NCI-H146 treated with DMSO at 0.1 percent for 48 hours (cell line): ENCODE measurements at regions not wholly inside any gene's neighbourhood (a gene's known extent, or its start where the extent isn't known, plus 50 kb on each side); places are given as distances from the start of the nearest gene placed in this dataset.

ENCODE experiments used
- DNase-seq: peaks from one replicate; lab custom pipeline; 2025; ENCODE audit not compliant: unreplicated experiment; lab: John Stamatoyannopoulos, UW

DNA sequence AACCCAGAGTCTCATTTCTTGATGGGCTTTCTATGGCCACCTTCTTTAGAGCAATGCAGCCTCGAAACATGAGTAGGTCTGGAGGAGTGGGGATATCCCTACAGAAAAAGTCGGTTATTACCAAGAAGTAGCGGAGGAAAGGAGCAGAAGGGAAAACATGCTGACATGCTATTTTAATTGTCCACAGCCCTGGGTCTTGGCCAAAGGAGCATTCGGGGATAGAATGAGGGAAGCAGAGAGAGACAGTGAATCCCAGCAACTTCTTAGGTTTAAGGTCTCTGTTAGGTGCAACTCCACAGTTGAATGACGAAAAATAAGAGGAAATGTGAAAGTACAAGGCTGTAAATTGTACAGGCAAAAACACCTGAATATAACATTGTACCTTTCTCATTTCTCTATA lies 506.7 kb upstream of the CDH18 start:
- DNase-seq, result no peak

DNA sequence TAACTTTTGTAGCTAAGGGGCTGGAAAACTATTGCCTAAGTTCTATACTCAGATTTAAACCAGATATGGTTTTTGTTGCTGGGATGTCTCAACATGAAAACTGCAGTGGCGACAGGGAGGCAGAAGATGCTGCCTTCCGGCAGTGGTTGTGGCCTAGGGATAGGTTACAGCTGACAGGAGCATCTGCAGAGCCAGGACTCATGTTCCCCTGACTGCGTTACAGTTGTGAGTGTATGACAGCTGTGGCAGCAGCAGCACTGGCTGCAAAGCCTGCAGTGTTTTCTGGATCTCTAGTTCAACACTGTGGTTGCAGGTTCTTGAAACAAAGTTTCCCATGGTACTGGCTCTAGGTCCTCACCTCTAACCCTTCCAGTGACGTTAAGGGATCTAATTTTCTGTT lies 498.8 kb upstream of the CDH18 start:
- DNase-seq, result no peak

DNA sequence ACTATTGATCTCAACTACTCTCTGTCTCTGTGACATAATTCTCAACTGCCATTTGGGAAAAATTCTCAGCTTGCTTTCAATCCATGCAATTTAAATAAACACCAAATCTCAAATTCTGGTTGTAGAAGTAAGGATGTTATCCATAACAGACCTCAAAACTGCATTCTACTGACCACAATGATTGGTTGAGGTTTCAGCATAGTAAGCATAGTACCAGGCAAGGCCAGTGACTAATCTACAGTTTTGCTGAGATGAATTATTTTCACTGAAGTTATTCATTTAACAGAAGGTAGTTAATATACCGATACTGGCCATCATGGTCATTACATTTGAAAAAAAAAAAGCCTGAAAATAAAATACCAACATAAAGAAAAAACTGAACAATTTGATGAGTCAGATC lies 488.0 kb upstream of the CDH18 start:
- no peak for DNase-seq

DNA sequence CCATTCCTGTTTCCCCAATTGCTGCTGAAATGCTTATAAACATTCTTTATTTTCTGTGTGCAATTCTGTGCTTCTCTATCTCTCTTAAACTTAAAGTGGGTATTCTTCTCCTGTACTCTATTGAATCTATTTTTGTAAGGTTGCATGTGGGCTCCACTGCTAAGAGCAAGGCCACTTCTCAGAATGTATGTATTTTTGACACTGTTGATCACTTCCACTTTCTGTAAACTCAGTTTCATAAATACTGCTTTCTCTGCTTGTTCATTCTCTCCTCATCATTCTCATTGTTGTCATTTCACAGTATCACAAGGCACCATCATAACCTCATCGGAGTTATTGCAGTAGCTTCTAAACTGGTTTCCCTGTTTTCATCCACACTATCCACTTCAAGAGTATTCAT lies 483.0 kb upstream of the CDH18 start:
- no peak for DNase-seq

DNA sequence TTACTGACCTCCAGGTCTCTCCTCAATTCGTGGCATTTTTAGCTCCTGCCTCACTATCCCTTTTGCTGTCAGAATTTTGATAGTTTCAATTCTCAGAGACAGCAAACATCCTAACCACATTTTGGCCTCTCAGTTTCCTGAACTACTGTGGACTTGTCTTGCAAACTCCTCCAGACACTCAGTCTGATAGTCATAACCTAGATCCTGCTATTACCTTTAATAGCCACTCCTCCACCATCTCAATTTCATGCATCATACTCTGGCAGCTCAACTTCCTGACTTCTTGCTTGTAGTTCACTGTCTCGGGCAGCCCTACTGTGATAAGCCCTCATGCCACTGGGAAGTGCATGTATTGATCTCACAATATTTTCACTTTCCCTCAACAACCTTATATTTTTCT lies 481.8 kb upstream of the CDH18 start:
- DNase-seq, result no peak

DNA sequence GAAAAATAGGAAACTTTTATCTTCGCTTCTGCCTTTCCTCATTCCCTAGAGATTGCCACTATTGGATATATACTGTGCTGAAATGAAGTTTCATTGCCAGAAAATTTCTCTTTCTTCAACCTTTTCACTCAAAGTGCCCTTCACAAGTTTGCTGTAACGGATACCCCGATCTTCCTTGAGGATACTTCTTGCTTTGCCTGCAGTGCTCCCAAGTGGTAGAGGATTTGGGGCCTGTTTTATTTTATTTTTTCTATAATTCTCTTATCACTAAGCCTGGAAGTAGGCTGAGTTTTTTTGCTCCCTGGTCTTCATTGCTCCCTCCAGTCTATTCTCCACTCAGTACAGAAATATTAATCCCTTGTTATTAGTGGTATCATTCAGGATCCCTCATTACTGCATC lies 481.4 kb upstream of the CDH18 start:
- DNase-seq, result no peak

DNA sequence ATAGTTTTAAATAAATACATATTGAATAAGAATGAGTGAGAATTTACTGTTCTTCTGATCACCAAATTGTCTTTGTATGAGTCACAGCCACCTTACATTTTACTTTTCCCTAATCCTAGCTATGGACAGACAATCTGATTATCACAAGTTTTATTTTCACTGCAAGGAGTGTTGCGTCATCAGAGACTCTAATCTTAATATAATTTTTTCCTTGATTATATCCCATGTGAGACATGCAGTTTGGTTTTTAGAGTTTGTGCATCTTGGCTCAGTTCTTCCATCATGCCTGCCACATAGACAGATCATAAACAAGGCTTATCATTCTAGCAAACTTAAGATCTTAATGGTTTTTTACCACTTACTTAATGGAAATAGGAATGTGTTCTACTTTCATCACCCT lies 478.5 kb upstream of the CDH18 start:
- no peak for DNase-seq

DNA sequence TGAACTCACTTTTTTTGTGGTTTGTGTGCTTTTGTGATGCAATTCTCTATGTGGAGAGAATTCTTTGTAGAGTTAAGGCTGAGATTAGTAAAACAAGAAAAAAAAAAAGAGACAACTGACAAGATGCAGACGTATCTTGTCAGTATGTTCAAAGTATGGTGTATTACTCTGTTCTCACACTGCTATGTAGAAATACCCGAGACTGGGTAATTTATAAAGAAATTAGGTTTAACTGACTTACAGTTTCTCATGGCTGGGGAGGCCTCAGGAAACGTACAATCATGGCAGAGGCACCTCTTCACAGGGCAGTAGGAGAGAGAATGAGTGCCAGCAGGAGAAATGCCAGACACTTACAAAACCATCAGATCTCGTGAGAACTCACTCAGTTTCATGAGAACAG lies 475.2 kb upstream of the CDH18 start:
- DNase-seq, result no peak

DNA sequence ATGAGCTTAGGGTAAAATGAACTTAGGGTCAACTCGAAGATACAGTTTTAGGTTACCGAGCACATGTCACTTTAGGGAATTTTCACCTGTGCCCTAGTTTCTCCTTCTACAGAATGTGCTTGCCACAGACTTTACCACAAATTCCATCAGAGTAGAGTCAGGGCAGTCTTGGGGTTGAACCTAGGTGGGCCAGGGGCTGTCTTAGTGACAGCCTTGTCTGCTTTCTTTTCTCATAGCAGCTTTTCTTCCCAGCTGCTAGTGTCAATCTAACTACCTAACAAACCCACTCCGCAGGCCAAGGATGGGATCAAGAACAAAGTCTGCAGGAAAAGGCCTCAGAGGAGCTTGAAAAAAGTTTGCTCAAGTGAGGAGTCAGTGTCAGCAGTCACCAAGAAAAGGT lies 458.1 kb upstream of the CDH18 start:
- no peak for DNase-seq

DNA sequence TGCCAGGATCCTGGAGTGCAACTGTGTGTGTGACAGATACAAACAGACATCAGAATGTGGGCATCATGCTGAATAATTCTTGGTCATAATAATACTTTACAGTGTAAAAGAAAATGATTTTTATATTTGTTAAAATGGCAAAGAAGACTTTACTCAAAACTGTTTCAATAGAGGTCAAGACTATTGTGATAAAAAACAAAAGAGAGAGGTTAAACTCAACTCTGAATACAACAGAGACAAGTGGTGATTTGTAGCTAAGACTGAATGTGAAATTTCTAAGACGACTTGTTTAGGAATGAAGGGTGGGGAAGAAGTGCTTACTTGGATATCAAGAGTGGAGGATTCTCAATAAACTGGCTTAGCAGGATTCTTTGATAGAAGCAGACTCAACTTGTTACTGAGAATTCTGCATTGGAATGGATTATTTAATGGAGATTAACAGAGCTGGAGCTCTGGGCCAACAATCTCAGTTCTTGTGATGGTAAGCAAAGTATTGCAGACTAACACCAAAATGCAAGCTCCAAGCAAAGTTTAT lies 457.4 kb upstream of the CDH18 start:
- no peak for DNase-seq

DNA sequence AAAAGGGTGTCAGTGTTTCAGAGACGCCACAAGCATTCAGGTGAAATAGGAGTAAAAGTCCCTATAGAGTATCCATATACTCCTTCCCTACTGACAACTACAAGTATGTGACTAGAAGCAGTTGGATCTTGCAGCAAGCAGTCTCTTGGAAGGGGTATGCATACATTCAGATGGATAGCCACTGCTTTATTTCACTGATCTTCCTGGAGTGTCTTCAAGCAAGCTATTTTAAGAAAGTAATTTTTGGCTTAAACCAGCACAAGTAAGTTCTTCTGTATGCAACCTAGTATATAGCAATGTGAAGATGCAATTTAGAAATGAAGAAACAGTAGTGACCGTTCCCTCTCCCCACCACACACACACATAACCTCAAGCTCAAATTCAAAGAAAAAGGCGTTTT lies 446.8 kb upstream of the CDH18 start:
- no peak for DNase-seq

DNA sequence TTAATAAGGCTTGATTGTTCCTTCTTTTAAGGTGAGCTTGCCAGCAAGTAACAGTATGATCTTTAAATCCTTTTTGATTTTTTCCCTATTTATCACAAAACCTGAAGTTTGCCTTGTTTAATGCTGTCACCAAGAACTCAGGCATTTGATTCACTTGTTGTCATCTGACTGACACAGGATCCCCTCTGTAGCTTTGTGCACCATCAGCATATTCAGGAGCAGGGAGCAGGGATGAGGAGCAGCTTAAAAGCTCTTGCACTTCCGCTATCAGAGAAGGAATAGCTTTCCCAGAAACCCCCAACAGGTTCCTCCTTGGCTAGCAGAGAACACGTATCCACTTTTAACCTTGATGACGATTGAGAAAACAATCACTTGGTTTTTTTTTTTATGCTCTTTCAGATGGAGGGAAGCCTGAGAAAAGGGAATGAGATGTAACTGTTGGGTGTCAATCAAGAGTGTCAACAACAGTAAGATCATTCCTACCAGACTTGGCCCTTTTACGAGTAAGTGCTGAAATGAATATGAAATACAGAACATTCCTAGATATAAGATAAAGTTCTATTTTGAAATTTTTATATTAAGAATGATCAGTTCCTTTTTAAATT lies 433.1 kb upstream of the CDH18 start:
- no peak for DNase-seq
